B cell (primary cell): ENCODE measurements at regions not wholly inside any gene's neighbourhood (a gene's known extent, or its start where the extent isn't known, plus 50 kb on each side); places are given as distances from the start of the nearest gene placed in this dataset.

ENCODE experiments used
- ATAC-seq: fragments of 200-7000 bp; cut with Tn5 transposase; one replicate; pipeline ENCODE4 v1.10.0; 2021; ENCODE audit warnings: low read depth, mild to moderate bottlenecking, moderate number of reproducible peaks, moderate library complexity
- CTCF ChIA-PET: fragments of 350-600 bp; sonication (Branson Sonifier 250); formaldehyde crosslinking; loops from one replicate; lab custom pipeline; 2021; ENCODE audit warnings: antibody characterized with exemption, inconsistent platforms; lab: Charles Lee
- POLR2A ChIA-PET: fragments of 350-600 bp; sonication (Branson Sonifier 250); formaldehyde crosslinking; loops from one replicate; lab custom pipeline; 2021; ENCODE audit warnings: antibody characterized with exemption; lab: Charles Lee
- DNase-seq: peaks from one replicate; pipeline ENCODE4 v3.0.0; 2013
- H2AFZ ChIP-seq: 2 replicates; pipeline ENCODE4 v1.6.1; 2012; ENCODE audit warnings: mild to moderate bottlenecking, low read depth, low read length; ENCODE audit not compliant: insufficient read depth, poor library complexity, severe bottlenecking
- H3K27ac ChIP-seq, 2 donors: 1 replicate in 1 of 2; 2 replicates in 1 of 2; pipeline ENCODE4 v1.5.1; 2012 to 2013; ENCODE audit warnings: low read length in 2 of 2, mild to moderate bottlenecking in 2 of 2, moderate library complexity in 1 of 2
- H3K27me3 ChIP-seq, 4 experiments: fragments of 200-600 bp in 1 of 4; sonication (generic) in 1 of 4; replicated peaks in 1 of 4; 1 replicate in 2 of 4; 2 replicates in 2 of 4; pipeline versions ENCODE4 v1.6.1 to v1.7.0; 2013 to 2016; ENCODE audit warnings: low read length in 3 of 4, mild to moderate bottlenecking in 2 of 4, mixed read lengths in 1 of 4, moderate library complexity in 1 of 4; ENCODE audit not compliant: insufficient read depth in 4 of 4, control insufficient read depth in 3 of 4; ENCODE audit errors: control extremely low read depth in 1 of 4
- H3K36me3 ChIP-seq, 2 experiments: replicated peaks in 1 of 2; 1 replicate in 1 of 2; 2 replicates in 1 of 2; pipeline versions ENCODE4 v1.6.1 to v1.7.1; 2013; ENCODE audit warnings: low read length in 1 of 2; ENCODE audit not compliant: insufficient read depth in 2 of 2, control insufficient read depth in 1 of 2; ENCODE audit errors: control extremely low read depth in 1 of 2, extremely low read depth in 1 of 2
- H3K4me1 ChIP-seq, 2 donors: fragments of 200-600 bp in 1 of 2; sonication (generic) in 1 of 2; 1 replicate in 1 of 2; 2 replicates in 1 of 2; pipeline versions ENCODE4 v1.5.1 to v1.6.1; 2013 to 2017; ENCODE audit warnings: low read length in 2 of 2; ENCODE audit not compliant: control insufficient read depth in 2 of 2, insufficient read depth in 2 of 2
- H3K4me2 ChIP-seq: replicated peaks from 2 replicates; pipeline ENCODE3; 2012; ENCODE audit warnings: mild to moderate bottlenecking, low read depth, low read length; ENCODE audit not compliant: poor library complexity, severe bottlenecking
- H3K4me3 ChIP-seq, 5 experiments: fragments of 200-600 bp in 1 of 5; sonication (generic) in 1 of 5; 1 replicate in 3 of 5; 2 replicates in 2 of 5; pipeline versions ENCODE4 v1.5.1 to v1.7.0; 2011 to 2016; ENCODE audit warnings: low read length in 4 of 5, mild to moderate bottlenecking in 4 of 5, low read depth in 2 of 5, control low read depth in 1 of 5, moderate library complexity in 1 of 5; ENCODE audit not compliant: insufficient read depth in 1 of 5; ENCODE audit errors: control extremely low read depth in 1 of 5, extremely low read depth in 1 of 5
- H3K79me2 ChIP-seq: fragments of 200-600 bp; sonication (generic); one replicate; pipeline ENCODE4 v1.6.0; 2016; ENCODE audit warnings: low read length; ENCODE audit not compliant: control insufficient read depth, insufficient read depth
- H3K9ac ChIP-seq: fragments of 200-600 bp; sonication (generic); 2 replicates; pipeline ENCODE4 v1.6.1; 2017; ENCODE audit warnings: mild to moderate bottlenecking, low read length, moderate library complexity
- H3K9me3 ChIP-seq, 3 donors: one replicate each; pipeline versions ENCODE4 v1.6.1 to v1.7.1; 2013; ENCODE audit warnings: low read length in 2 of 3; ENCODE audit not compliant: control insufficient read depth in 2 of 3, insufficient read depth in 1 of 3; ENCODE audit errors: control extremely low read depth in 1 of 3
- H4K20me1 ChIP-seq: 2 replicates; pipeline ENCODE4 v1.6.0; 2012; ENCODE audit warnings: mild to moderate bottlenecking, low read length; ENCODE audit not compliant: insufficient read depth, control insufficient read depth, poor library complexity, severe bottlenecking
- H3K27ac Mint-ChIP-seq: one replicate; pipeline ENCODE4 v1.8.0; 2021; ENCODE audit warnings: mixed read lengths
- H3K27me3 Mint-ChIP-seq: one replicate; pipeline ENCODE4 v1.8.0; 2021; ENCODE audit warnings: mixed read lengths
- H3K4me1 Mint-ChIP-seq: one replicate; pipeline ENCODE4 v1.8.0; 2021; ENCODE audit warnings: mixed read lengths
- H3K4me3 Mint-ChIP-seq: one replicate; pipeline ENCODE4 v1.8.0; 2021; ENCODE audit warnings: mixed read lengths
- H3K9me3 Mint-ChIP-seq: one replicate; pipeline ENCODE4 v1.8.0; 2022; ENCODE audit warnings: mixed read lengths; ENCODE audit not compliant: insufficient read depth
- EZH2 ChIP-seq: IDR thresholded peaks from 2 replicates; pipeline ENCODE4 v1.6.1; 2012; ENCODE audit warnings: borderline replicate concordance, low read depth, mild to moderate bottlenecking, moderate library complexity, low read length; ENCODE audit not compliant: insufficient read depth, poor library complexity, severe bottlenecking
- WGBS: methylation state at CpG from one replicate; pipeline ENCODE4 v1.1.5; 2013; ENCODE audit warnings: missing lambda C conversion rate; ENCODE audit not compliant: insufficient coverage; 5-methylcytosine and 5-hydroxymethylcytosine counted together
- intact Hi-C: fragments of 100-400 bp; cut with micrococcal nuclease; formaldehyde crosslinking; loops from one replicate; pipeline ENCODE4 v1.10.0; 2022
- TF ChIP-seq, protein P1 (sequence below): fragments of 200-600 bp; IDR thresholded peaks from one replicate; pipeline ENCODE4 v1.8.0; 2022; ENCODE audit warnings: antibody characterized with exemption, mild to moderate bottlenecking

- intact Hi-C loops: no loop called here
- Histone ChIP-seq H2AFZ (peak overlapping the region; percentile 31), H3K9me3 (no peaks in the 10 kb centered on the region), H3K27me3 (no peaks in the 10 kb centered on the region), H3K4me1 (peaks cover 4 to 20% of the 10 kb centered on the region in 2 donors), H4K20me1 (no peaks in the 10 kb centered on the region), H3K4me2 (no peak overlapping the region), H3K27ac (no peak overlapping the region), H3K9ac (no peak overlapping the region), H3K4me3 (no peak overlapping the region), H3K79me2 (no peaks in the 10 kb centered on the region), H3K36me3 (no peaks in the 10 kb centered on the region)
- Mint-ChIP-seq H3K27ac (peak overlapping the region; percentile 50), H3K4me3 (no peak overlapping the region), H3K27me3 (no peaks in the 10 kb centered on the region), H3K9me3 (peaks cover 3% of the 10 kb centered on the region), H3K4me1 (peaks cover 21% of the 10 kb centered on the region)
- CTCF ChIA-PET: interaction anchor here (1.5 to 2.3 kb wide), 4 partner anchors 11 to 401 kb away, joined by 3 to 16 read pairs (median 6); no protein-coding TSS in a partner anchor
- 91% methylated on average over 1 of the region's 3 CpGs for WGBS
- POLR2A ChIA-PET: no interaction called here
- no peak for ATAC-seq
- TF ChIP-seq, protein P1, sequence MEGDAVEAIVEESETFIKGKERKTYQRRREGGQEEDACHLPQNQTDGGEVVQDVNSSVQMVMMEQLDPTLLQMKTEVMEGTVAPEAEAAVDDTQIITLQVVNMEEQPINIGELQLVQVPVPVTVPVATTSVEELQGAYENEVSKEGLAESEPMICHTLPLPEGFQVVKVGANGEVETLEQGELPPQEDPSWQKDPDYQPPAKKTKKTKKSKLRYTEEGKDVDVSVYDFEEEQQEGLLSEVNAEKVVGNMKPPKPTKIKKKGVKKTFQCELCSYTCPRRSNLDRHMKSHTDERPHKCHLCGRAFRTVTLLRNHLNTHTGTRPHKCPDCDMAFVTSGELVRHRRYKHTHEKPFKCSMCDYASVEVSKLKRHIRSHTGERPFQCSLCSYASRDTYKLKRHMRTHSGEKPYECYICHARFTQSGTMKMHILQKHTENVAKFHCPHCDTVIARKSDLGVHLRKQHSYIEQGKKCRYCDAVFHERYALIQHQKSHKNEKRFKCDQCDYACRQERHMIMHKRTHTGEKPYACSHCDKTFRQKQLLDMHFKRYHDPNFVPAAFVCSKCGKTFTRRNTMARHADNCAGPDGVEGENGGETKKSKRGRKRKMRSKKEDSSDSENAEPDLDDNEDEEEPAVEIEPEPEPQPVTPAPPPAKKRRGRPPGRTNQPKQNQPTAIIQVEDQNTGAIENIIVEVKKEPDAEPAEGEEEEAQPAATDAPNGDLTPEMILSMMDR: no peak
- TF ChIP-seq EZH2: no peak
- DNase-seq: no peak
Observed at GRCh38 chr5:34497470-34497808, 158.7 kb upstream of the RAI14 start.

DNA sequence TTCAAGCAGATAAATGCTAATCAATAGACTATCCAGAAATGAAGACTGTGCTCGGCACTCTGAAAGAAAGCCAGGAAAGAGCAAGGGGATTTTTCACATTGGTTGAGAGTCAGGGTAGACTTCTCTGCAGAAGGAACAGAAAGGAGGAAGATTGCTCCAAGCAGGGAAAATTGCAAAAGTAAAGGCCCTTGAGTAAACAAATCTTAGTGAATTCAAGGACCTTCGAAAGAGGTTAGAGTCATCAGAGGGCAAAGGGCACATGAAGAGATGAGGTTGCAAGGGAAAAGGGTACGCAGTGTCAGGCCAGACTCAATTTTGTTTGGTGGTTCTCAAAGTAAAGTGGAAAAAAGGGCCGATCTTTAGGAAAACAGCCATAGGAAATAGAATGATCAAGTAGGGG lies 157.6 kb upstream of the RAI14 start:
- no peaks in the 10 kb centered on the region for H3K9me3 Mint-ChIP-seq
- DNase-seq (no peak), ATAC-seq (no peak)
- Histone ChIP-seq H3K27ac (no peak overlapping the region), H4K20me1 (no peaks in the 10 kb centered on the region), H3K27me3 (no peaks in the 10 kb centered on the region), H3K79me2 (no peaks in the 10 kb centered on the region), H3K4me1 (peaks cover 4 to 20% of the 10 kb centered on the region in 2 donors), H3K9ac (no peak overlapping the region), H3K4me3 (no peak overlapping the region), H3K36me3 (no peaks in the 10 kb centered on the region), H2AFZ (peak overlapping the region; percentile 64), H3K4me2 (no peak overlapping the region), H3K9me3 (no peaks in the 10 kb centered on the region)
- H3K4me3 Mint-ChIP-seq: peak overlapping the region; percentile 42
- peak overlapping the region; percentile 77 for H3K27ac Mint-ChIP-seq
- ChIA-PET CTCF (interaction anchor here (1.9 to 3.2 kb wide), 2 partner anchors 12 to 23 kb away, joined by 8 to 24 read pairs; no protein-coding TSS in a partner anchor), POLR2A (interaction anchor here (1.3 kb wide), 1 partner anchor 417 kb away, joined by 5 read pairs; the partner anchor contains the start of genes BRIX1 and RAD1)
- H3K4me1 Mint-ChIP-seq: peaks cover 21% of the 10 kb centered on the region
- intact Hi-C loops: no loop called here
- TF ChIP-seq EZH2: no peak
- TF ChIP-seq, protein P1: no peak
- 81% methylated on average over 4 of the region's 4 CpGs for WGBS
- H3K27me3 Mint-ChIP-seq: no peaks in the 10 kb centered on the region
